ENCODE measurements at regions not wholly inside any gene's neighbourhood (a gene's known extent, or its start where the extent isn't known, plus 50 kb on each side); places are given as distances from the start of the nearest gene placed in this dataset.
"Not testable (repeated sequence)": the region's sequence is repeated elsewhere in the genome, so short reads cannot be mapped to it uniquely, and the experiment has no call there.

- CTCF ChIA-PET; DNase-seq; H3K4me1 ChIP-seq (ENCODE audit: control insufficient read depth in 2 of 2, insufficient read depth in 2 of 2, low read length in 2 of 2); POLR2A ChIA-PET; H3K36me3 ChIP-seq (ENCODE audit: control insufficient read depth in 2 of 3, insufficient read depth in 3 of 3, low read length in 3 of 3); H3K36me3 Mint-ChIP-seq; H3K27me3 ChIP-seq (ENCODE audit: control insufficient read depth in 2 of 2, insufficient read depth in 2 of 2, low read length in 2 of 2); H3K9me3 Mint-ChIP-seq; H3K27ac ChIP-seq (ENCODE audit: low read depth, low read length); ATAC-seq; H3K4me3 ChIP-seq (ENCODE audit: low read length); H3K27ac Mint-ChIP-seq; intact Hi-C loops (cut with micrococcal nuclease); H3K4me1 Mint-ChIP-seq; H3K9me3 ChIP-seq (ENCODE audit: control insufficient read depth in 2 of 3, low read length in 3 of 3); H3K4me3 Mint-ChIP-seq: not testable (repeated sequence)
- peaks cover 3 to 32% (median 22%) of the 10 kb centered on the region in 5 donors for H3K27me3 Mint-ChIP-seq
These were observed 99.5 kb upstream of the TCF21 start for GRCh38 chr6:133789449-133789848.

- POLR2A ChIA-PET; intact Hi-C loops (cut with micrococcal nuclease); H3K36me3 ChIP-seq (ENCODE audit: control insufficient read depth in 2 of 3, insufficient read depth in 3 of 3, low read length in 3 of 3); H3K4me1 Mint-ChIP-seq; CTCF ChIA-PET; H3K27ac Mint-ChIP-seq; H3K4me3 ChIP-seq (ENCODE audit: low read length); H3K27ac ChIP-seq (ENCODE audit: low read depth, low read length); H3K36me3 Mint-ChIP-seq; ATAC-seq; H3K4me1 ChIP-seq (ENCODE audit: control insufficient read depth in 2 of 2, insufficient read depth in 2 of 2, low read length in 2 of 2); H3K27me3 ChIP-seq (ENCODE audit: control insufficient read depth in 2 of 2, insufficient read depth in 2 of 2, low read length in 2 of 2); DNase-seq; H3K4me3 Mint-ChIP-seq; H3K9me3 ChIP-seq (ENCODE audit: control insufficient read depth in 2 of 3, low read length in 3 of 3); H3K9me3 Mint-ChIP-seq: not testable (repeated sequence)
- H3K27me3 Mint-ChIP-seq: peaks cover under 1 to 30% (median 24%) of the 10 kb centered on the region in 5 donors
These were observed 98.2 kb upstream of the TCF21 start for GRCh38 chr6:133790756-133791155.

DNA sequence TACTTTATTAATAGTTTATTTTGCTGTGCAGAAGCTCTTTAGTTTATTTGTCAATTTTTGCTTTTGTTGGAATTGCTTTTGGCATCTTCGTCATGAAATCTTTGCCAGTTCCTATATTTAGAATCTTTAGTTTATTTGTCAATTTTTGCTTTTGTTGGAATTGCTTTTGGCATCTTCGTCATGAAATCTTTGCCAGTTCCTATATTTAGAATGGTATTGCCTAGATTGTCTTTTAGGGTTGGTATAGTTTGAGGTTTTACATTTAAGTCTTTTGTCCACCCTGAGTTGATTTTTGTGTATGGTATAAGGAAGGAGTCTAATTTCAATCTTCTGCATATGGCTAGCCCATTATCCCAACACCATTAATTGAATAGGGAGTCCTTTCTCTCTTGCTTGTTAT, 93.9 kb upstream of the TCF21 start:
- CTCF ChIA-PET: interaction anchor here (0.6 kb wide), 1 partner anchor 48 kb away, joined by 3 read pairs; no protein-coding TSS in a partner anchor
- Mint-ChIP-seq H3K9me3 (peaks cover 0 to 19% (median 8%) of the 10 kb centered on the region in 11 donors), H3K27me3 (peaks cover 0 to 27% (median 7%) of the 10 kb centered on the region in 5 donors)
- DNase-seq; H3K36me3 ChIP-seq (ENCODE audit: control insufficient read depth in 2 of 3, insufficient read depth in 3 of 3, low read length in 3 of 3); ATAC-seq; H3K27me3 ChIP-seq (ENCODE audit: control insufficient read depth in 2 of 2, insufficient read depth in 2 of 2, low read length in 2 of 2); H3K4me3 Mint-ChIP-seq; POLR2A ChIA-PET; H3K4me1 Mint-ChIP-seq; H3K27ac Mint-ChIP-seq; H3K4me3 ChIP-seq (ENCODE audit: low read length); H3K4me1 ChIP-seq (ENCODE audit: control insufficient read depth in 2 of 2, insufficient read depth in 2 of 2, low read length in 2 of 2); H3K36me3 Mint-ChIP-seq; H3K27ac ChIP-seq (ENCODE audit: low read depth, low read length); intact Hi-C loops (cut with micrococcal nuclease); H3K9me3 ChIP-seq (ENCODE audit: control insufficient read depth in 2 of 3, low read length in 3 of 3): not testable (repeated sequence)

GRCh38 chr6:133796235-133796634, 92.7 kb upstream of the TCF21 start:
- POLR2A ChIA-PET: no interaction called here
- Histone ChIP-seq H3K36me3 (ENCODE audit: control insufficient read depth in 2 of 3, insufficient read depth in 3 of 3, low read length in 3 of 3) (no peaks in the 10 kb centered on the region), H3K27me3 (ENCODE audit: control insufficient read depth in 2 of 2, insufficient read depth in 2 of 2, low read length in 2 of 2) (no peaks in the 10 kb centered on the region), H3K27ac (ENCODE audit: low read depth, low read length) (no peak overlapping the region), H3K4me3 (ENCODE audit: low read length) (no peak overlapping the region), H3K4me1 (ENCODE audit: control insufficient read depth in 2 of 2, insufficient read depth in 2 of 2, low read length in 2 of 2) (no peaks in the 10 kb centered on the region), H3K9me3 (ENCODE audit: control insufficient read depth in 2 of 3, low read length in 3 of 3) (no peaks in the 10 kb centered on the region)
- no peaks in the 10 kb centered on the region for H3K36me3 Mint-ChIP-seq
- DNase-seq: no peak
- H3K27ac Mint-ChIP-seq: no peak overlapping the region
- no peak for ATAC-seq
- H3K4me3 Mint-ChIP-seq: no peak overlapping the region
- H3K27me3 Mint-ChIP-seq: peaks cover 0 to 28% (median 7%) of the 10 kb centered on the region in 5 donors
- CTCF ChIA-PET: interaction anchor here (0.7 kb wide), 1 partner anchor 300 kb away, joined by 3 read pairs; no protein-coding TSS in a partner anchor
- peaks cover 0 to 19% (median 9%) of the 10 kb centered on the region in 11 donors for H3K9me3 Mint-ChIP-seq
- no peaks in the 10 kb centered on the region for H3K4me1 Mint-ChIP-seq
- intact Hi-C loops (cut with micrococcal nuclease): no loop called here

DNA sequence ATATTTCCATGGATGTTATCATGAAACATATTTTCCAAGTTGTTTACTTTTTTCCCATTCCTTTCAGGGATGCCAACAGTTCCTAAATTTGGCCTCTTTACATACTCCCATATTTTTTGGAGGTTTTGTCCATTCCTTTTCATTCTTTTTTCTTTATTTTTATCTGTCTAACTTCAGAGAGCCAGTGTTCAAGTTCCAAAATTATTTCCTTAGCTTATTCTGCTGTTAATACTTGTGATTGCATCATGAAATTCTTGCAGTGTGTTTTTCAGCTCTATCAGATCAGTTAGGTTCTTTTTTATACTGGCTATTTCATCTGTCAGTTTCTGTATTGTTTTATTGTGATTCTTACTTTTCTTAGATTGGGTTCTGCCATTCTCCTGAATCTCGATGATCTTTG, 89.9 kb upstream of the TCF21 start:
- Mint-ChIP-seq H3K27me3 (peaks cover 2 to 44% (median 18%) of the 10 kb centered on the region in 5 donors), H3K9me3 (peaks cover 0 to 18% (median 6%) of the 10 kb centered on the region in 11 donors), H3K4me1 (no peaks in the 10 kb centered on the region), H3K4me3 (no peak overlapping the region), H3K27ac (no peak overlapping the region), H3K36me3 (no peaks in the 10 kb centered on the region)
- no peaks in the 10 kb centered on the region for H3K27me3 ChIP-seq (ENCODE audit: control insufficient read depth in 2 of 2, insufficient read depth in 2 of 2, low read length in 2 of 2)
- ChIA-PET POLR2A (no interaction called here), CTCF (interaction anchor here (0.6 kb wide), 1 partner anchor 198 kb away, joined by 3 read pairs; no protein-coding TSS in a partner anchor)
- intact Hi-C loops (cut with micrococcal nuclease): no loop called here
- H3K4me1 ChIP-seq (ENCODE audit: control insufficient read depth in 2 of 2, insufficient read depth in 2 of 2, low read length in 2 of 2): no peaks in the 10 kb centered on the region
- no peak overlapping the region for H3K4me3 ChIP-seq (ENCODE audit: low read length)
- no peaks in the 10 kb centered on the region for H3K36me3 ChIP-seq (ENCODE audit: control insufficient read depth in 2 of 3, insufficient read depth in 3 of 3, low read length in 3 of 3)
- ATAC-seq (no peak), DNase-seq (no peak)
- no peaks in the 10 kb centered on the region for H3K9me3 ChIP-seq (ENCODE audit: control insufficient read depth in 2 of 3, low read length in 3 of 3)
- no peak overlapping the region for H3K27ac ChIP-seq (ENCODE audit: low read depth, low read length)

GRCh38 chr6:133802861-133803260, 86.1 kb upstream of the TCF21 start:
- intact Hi-C loops (cut with micrococcal nuclease): no loop called here
- ChIA-PET POLR2A (no interaction called here), CTCF (no interaction called here)
- H3K4me1 ChIP-seq (ENCODE audit: control insufficient read depth in 2 of 2, insufficient read depth in 2 of 2, low read length in 2 of 2): no peaks in the 10 kb centered on the region
- Mint-ChIP-seq H3K4me3 (no peak overlapping the region), H3K27ac (no peak overlapping the region), H3K4me1 (no peaks in the 10 kb centered on the region), H3K9me3 (peaks cover 0 to 12% (median 3%) of the 10 kb centered on the region in 11 donors), H3K36me3 (no peaks in the 10 kb centered on the region), H3K27me3 (peaks cover 2 to 53% (median 41%) of the 10 kb centered on the region in 5 donors)
- ATAC-seq: no peak
- no peak for DNase-seq
- no peaks in the 10 kb centered on the region for H3K9me3 ChIP-seq (ENCODE audit: control insufficient read depth in 2 of 3, low read length in 3 of 3)
- no peak overlapping the region for H3K4me3 ChIP-seq (ENCODE audit: low read length)
- H3K36me3 ChIP-seq (ENCODE audit: control insufficient read depth in 2 of 3, insufficient read depth in 3 of 3, low read length in 3 of 3): no peaks in the 10 kb centered on the region
- no peaks in the 10 kb centered on the region for H3K27me3 ChIP-seq (ENCODE audit: control insufficient read depth in 2 of 2, insufficient read depth in 2 of 2, low read length in 2 of 2)
- H3K27ac ChIP-seq (ENCODE audit: low read depth, low read length): no peak overlapping the region

DNA sequence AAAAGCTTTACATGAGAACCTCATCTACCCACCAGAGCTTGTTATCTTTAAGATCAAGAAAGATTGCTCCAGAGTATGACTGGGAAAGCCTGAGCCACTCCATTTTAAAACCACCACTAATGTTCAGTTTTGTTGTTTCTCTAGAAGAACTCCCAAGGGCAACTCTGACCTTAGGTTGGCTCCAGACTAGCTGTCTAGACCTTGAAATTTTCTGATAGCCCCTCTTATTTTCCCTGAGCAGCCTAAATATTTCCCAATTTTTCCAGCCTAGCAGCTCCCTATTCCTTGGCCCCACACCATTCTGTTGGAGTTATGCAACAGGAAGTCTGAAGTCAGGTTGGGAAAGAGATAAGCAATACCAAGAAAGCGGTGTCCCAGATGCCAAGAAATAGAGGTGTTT, 84.6 kb upstream of the TCF21 start:
- H3K27me3 ChIP-seq (ENCODE audit: control insufficient read depth in 2 of 2, insufficient read depth in 2 of 2, low read length in 2 of 2): no peaks in the 10 kb centered on the region
- no peak overlapping the region for H3K27ac ChIP-seq (ENCODE audit: low read depth, low read length)
- no peaks in the 10 kb centered on the region for H3K4me1 ChIP-seq (ENCODE audit: control insufficient read depth in 2 of 2, insufficient read depth in 2 of 2, low read length in 2 of 2)
- ChIA-PET POLR2A (no interaction called here), CTCF (no interaction called here)
- no peak overlapping the region for H3K4me3 Mint-ChIP-seq
- no peak overlapping the region for H3K4me3 ChIP-seq (ENCODE audit: low read length)
- H3K9me3 ChIP-seq (ENCODE audit: control insufficient read depth in 2 of 3, low read length in 3 of 3): no peaks in the 10 kb centered on the region
- no peaks in the 10 kb centered on the region for H3K36me3 Mint-ChIP-seq
- no peaks in the 10 kb centered on the region for H3K4me1 Mint-ChIP-seq
- ATAC-seq: no peak
- no peak overlapping the region for H3K27ac Mint-ChIP-seq
- peaks cover 0 to 7% (median under 1%) of the 10 kb centered on the region in 11 donors for H3K9me3 Mint-ChIP-seq
- no peak for DNase-seq
- H3K36me3 ChIP-seq (ENCODE audit: control insufficient read depth in 2 of 3, insufficient read depth in 3 of 3, low read length in 3 of 3): no peaks in the 10 kb centered on the region
- H3K27me3 Mint-ChIP-seq: peaks cover 4 to 55% (median 38%) of the 10 kb centered on the region in 5 donors
- intact Hi-C loops (cut with micrococcal nuclease): no loop called here

Data from naive thymus-derived CD4-positive, alpha-beta T cell (primary cell).